ENCODE measurements at regions not wholly inside any gene's neighbourhood (a gene's known extent, or its start where the extent isn't known, plus 50 kb on each side); places are given as distances from the start of the nearest gene placed in this dataset.

- no peak for TF ChIP-seq EP300 (conservative IDR thresholded peaks at IDR 0.05; ENCODE audit: poor library complexity, severe bottlenecking)
- no peak for TF ChIP-seq CTCF (IDR thresholded peaks at IDR 0.05; ENCODE audit: poor library complexity, severe bottlenecking)
These were observed 96.8 kb upstream of the NTF3 start for GRCh38 chr12:5335069-5335468.
